ENCODE measurements at regions not wholly inside any gene's neighbourhood (a gene's known extent, or its start where the extent isn't known, plus 50 kb on each side); places are given as distances from the start of the nearest gene placed in this dataset.

- TF ChIP-seq CTCF (IDR thresholded peaks at IDR 0.05; ENCODE audit: extremely low read depth, missing control alignments), result no peak
- no peak for DNase-seq (ENCODE audit: low spot score)
Observed at GRCh38 chr10:117615649-117616048, 73.1 kb downstream of the EMX2 start.

GRCh38 chr10:117616179-117616578 is 73.6 kb downstream of the EMX2 start:
- peak; percentile 26 for DNase-seq (ENCODE audit: low spot score)
- no peak for TF ChIP-seq CTCF (IDR thresholded peaks at IDR 0.05; ENCODE audit: extremely low read depth, missing control alignments)

DNA sequence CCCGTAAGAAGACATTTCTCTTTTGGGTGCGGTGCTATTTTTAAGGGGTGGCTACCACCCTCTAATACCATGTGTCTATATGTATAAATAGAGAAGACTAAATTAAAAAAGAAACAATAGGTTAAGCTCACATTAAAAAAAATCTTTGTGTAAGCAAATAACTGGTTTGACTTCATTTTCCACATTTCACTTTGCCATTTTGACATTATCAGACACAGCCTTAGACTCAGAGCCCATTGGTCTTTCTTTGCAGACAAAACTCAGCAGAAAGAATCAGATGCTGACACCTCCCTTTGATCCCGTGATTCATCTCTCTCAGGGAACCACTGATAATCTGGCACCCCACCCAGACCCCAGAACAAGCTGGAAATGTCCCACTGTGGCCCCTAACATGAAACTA is 74.5 kb downstream of the EMX2 start:
- no peak for TF ChIP-seq CTCF (IDR thresholded peaks at IDR 0.05; ENCODE audit: extremely low read depth, missing control alignments)

DNA sequence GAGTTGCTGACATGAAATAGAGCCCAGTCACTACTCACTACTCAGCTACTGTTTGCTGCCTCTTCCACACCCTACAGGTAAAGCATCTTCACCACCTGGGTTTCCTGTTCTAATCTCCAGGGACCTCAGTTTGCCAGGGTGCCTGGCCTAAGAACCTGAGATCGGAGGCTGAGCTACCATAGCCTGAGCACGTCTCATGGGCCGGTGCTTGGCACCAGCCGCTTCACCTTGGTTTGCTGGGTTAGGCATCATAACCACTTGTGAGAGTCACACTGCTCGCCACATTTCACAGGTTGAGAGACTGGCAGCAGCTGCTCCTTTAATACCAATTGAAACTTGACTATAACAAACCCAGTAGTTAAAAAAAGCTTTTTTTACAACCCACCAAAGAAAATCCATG is 75.1 kb downstream of the EMX2 start:
- TF ChIP-seq CTCF (IDR thresholded peaks at IDR 0.05; ENCODE audit: extremely low read depth, missing control alignments), result no peak
- no peak for DNase-seq (ENCODE audit: low spot score)

More for the DNA sequence above, 74.5 kb downstream of the EMX2 start:
- no peak for DNase-seq (ENCODE audit: low spot score)

- no peak for DNase-seq (ENCODE audit: low spot score)
- no peak for TF ChIP-seq CTCF (IDR thresholded peaks at IDR 0.05; ENCODE audit: extremely low read depth, missing control alignments)
Observed at GRCh38 chr10:117619223-117619622, 76.7 kb downstream of the EMX2 start.

GRCh38 chr10:117619707-117620405 is 77.3 kb downstream of the EMX2 start:
- DNase-seq (ENCODE audit: low spot score), result no peak
- TF ChIP-seq CTCF (IDR thresholded peaks at IDR 0.05; ENCODE audit: extremely low read depth, missing control alignments), result no peak

DNA sequence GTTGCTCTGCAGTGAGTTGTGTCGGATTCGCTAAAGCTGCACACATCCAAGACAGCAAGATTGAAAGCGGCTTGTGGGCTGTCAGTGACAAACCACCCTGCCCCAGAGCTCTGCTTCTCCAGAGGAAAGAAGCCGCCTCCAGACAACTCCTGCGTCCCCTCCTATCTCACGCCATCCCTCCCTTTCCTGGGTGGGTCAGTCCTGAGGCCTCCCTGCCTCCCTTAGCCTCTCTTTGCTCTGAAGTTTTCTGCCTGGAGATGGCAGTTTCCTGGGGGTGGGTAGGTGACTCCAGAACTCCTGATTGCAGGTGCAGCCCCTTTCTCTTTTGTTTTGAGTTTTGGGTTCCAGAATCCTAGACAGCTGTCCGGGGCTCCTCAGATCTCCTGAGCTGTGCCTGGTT is 78.7 kb downstream of the EMX2 start:
- TF ChIP-seq CTCF (IDR thresholded peaks at IDR 0.05; ENCODE audit: extremely low read depth, missing control alignments), result no peak
- DNase-seq (ENCODE audit: low spot score), result no peak

Measured in GM20000 (cell line).